ENCODE measurements at regions not wholly inside any gene's neighbourhood (a gene's known extent, or its start where the extent isn't known, plus 50 kb on each side); places are given as distances from the start of the nearest gene placed in this dataset.
"Not testable (repeated sequence)": the region's sequence is repeated elsewhere in the genome, so short reads cannot be mapped to it uniquely, and the experiment has no call there.

GRCh38 chr3:102348904-102349303, 85.9 kb upstream of the ZPLD1 start:
- Histone ChIP-seq H3K27me3 (no peaks in the 10 kb centered on the region), H3K4me3 (no peak overlapping the region), H3K27ac (no peak overlapping the region), H3K36me3 (no peaks in the 10 kb centered on the region), H3K4me1 (no peaks in the 10 kb centered on the region), H3K9me3 (no peaks in the 10 kb centered on the region)
- TF ChIP-seq CTCF (IDR thresholded peaks at IDR 0.05) (no peak), POLR2A (IDR thresholded peaks at IDR 0.05) (no peak)
- intact Hi-C loops (cut with DNase I) = no loop called here
- no peak for ATAC-seq
- DNase-seq = no peak
- 40% methylated on average over 2 of the region's 2 CpGs for WGBS (ENCODE audit: insufficient coverage, low coverage, low lambda C conversion rate, missing lambda C conversion rate)

GRCh38 chr3:102353148-102353547, 81.7 kb upstream of the ZPLD1 start:
- no peaks in the 10 kb centered on the region for H3K4me1 ChIP-seq
- no peak for DNase-seq
- no peaks in the 10 kb centered on the region for H3K27me3 ChIP-seq
- intact Hi-C loops (cut with DNase I) = no loop called here
- no peak overlapping the region for H3K27ac ChIP-seq
- H3K36me3 ChIP-seq = no peaks in the 10 kb centered on the region
- WGBS (ENCODE audit: insufficient coverage, low coverage, low lambda C conversion rate, missing lambda C conversion rate) = 25% methylated on average over 2 of the region's 4 CpGs
- no peak overlapping the region for H3K4me3 ChIP-seq
- no peak for TF ChIP-seq CTCF (IDR thresholded peaks at IDR 0.05)
- no peak for TF ChIP-seq POLR2A (IDR thresholded peaks at IDR 0.05)
- no peak for ATAC-seq
- H3K9me3 ChIP-seq = no peaks in the 10 kb centered on the region

DNA sequence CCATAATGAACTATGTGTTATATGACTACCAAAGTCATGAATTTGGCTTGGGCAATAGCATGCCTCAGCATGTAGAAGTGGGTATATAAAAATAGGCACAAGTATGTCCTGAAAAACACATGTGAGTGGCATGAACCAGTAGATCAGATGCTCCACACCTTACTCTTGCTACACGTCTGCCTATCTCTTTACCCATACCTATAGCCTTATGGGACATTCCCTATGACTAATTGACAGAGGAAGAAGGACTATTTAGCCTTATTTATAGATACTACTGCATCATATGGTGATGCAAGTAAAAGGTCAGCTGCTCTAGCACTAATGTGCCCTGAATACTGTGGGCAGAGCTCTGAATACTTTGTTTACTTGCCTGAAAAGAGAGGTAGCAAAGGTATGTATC, 81.0 kb upstream of the ZPLD1 start:
- intact Hi-C loops (cut with DNase I) = no loop called here
- 47% methylated on average over 1 of the region's 1 CpG for WGBS (ENCODE audit: insufficient coverage, low coverage, low lambda C conversion rate, missing lambda C conversion rate)
- no peaks in the 10 kb centered on the region for H3K9me3 ChIP-seq

GRCh38 chr3:102354818-102355515, 79.8 kb upstream of the ZPLD1 start:
- Histone ChIP-seq H3K36me3 (no peaks in the 10 kb centered on the region), H3K27ac (no peak overlapping the region), H3K4me1 (no peaks in the 10 kb centered on the region), H3K4me3 (no peak overlapping the region), H3K9me3 (no peaks in the 10 kb centered on the region), H3K27me3 (no peaks in the 10 kb centered on the region)
- DNase-seq (no peak), ATAC-seq (no peak)
- intact Hi-C loops (cut with DNase I) = no loop called here
- no peak for TF ChIP-seq POLR2A (IDR thresholded peaks at IDR 0.05)

More for the DNA sequence above, 81.0 kb upstream of the ZPLD1 start:
- no peaks in the 10 kb centered on the region for H3K36me3 ChIP-seq
- H3K27ac ChIP-seq = no peak overlapping the region
- no peaks in the 10 kb centered on the region for H3K4me1 ChIP-seq
- DNase-seq (no peak), ATAC-seq (no peak)
- no peaks in the 10 kb centered on the region for H3K27me3 ChIP-seq
- no peak for TF ChIP-seq CTCF (IDR thresholded peaks at IDR 0.05)
- no peak for TF ChIP-seq POLR2A (IDR thresholded peaks at IDR 0.05)
- H3K4me3 ChIP-seq = no peak overlapping the region

GRCh38 chr3:102356506-102356905, 78.3 kb upstream of the ZPLD1 start:
- Histone ChIP-seq H3K27me3 (no peaks in the 10 kb centered on the region), H3K27ac (no peak overlapping the region), H3K4me1 (no peaks in the 10 kb centered on the region), H3K36me3 (no peaks in the 10 kb centered on the region), H3K4me3 (no peak overlapping the region), H3K9me3 (no peaks in the 10 kb centered on the region)
- DNase-seq (no peak), ATAC-seq (no peak)
- intact Hi-C loops (cut with DNase I) = no loop called here
- WGBS (ENCODE audit: insufficient coverage, low coverage, low lambda C conversion rate, missing lambda C conversion rate) = 49% methylated on average over 2 of the region's 2 CpGs
- no peak for TF ChIP-seq CTCF (IDR thresholded peaks at IDR 0.05)
- no peak for TF ChIP-seq POLR2A (IDR thresholded peaks at IDR 0.05)

GRCh38 chr3:102357313-102357712, 77.5 kb upstream of the ZPLD1 start:
- ATAC-seq; intact Hi-C loops (cut with DNase I); H3K27ac ChIP-seq; H3K27me3 ChIP-seq; H3K4me1 ChIP-seq; H3K4me3 ChIP-seq; DNase-seq; H3K9me3 ChIP-seq; H3K36me3 ChIP-seq: not testable (repeated sequence)
- 61% methylated on average over 9 of the region's 9 CpGs for WGBS (ENCODE audit: insufficient coverage, low coverage, low lambda C conversion rate, missing lambda C conversion rate)

Measured in right lobe of liver (tissue), 6 donors.